Adrenal gland (tissue), 5 donors: ENCODE measurements at regions not wholly inside any gene's neighbourhood (a gene's known extent, or its start where the extent isn't known, plus 50 kb on each side); places are given as distances from the start of the nearest gene placed in this dataset.
"Not testable (repeated sequence)": the region's sequence is repeated elsewhere in the genome, so short reads cannot be mapped to it uniquely, and the experiment has no call there.

ENCODE experiments used
- POLR2A ChIP-seq, 2 donors: fragments of 450-650 bp; IDR thresholded peaks; one replicate each; pipeline ENCODE4 v1.6.1; 2017; ENCODE audit warnings: antibody characterized with exemption in 2 of 2, mild to moderate bottlenecking in 2 of 2, moderate library complexity in 1 of 2
- TF ChIP-seq, protein P1 (sequence below), 6 experiments: fragments of 450-650 bp in 4 of 6; fragments of 200-600 bp in 2 of 6; sonication (generic) in 1 of 6; IDR thresholded peaks; 1 replicate in 5 of 6; 2 replicates in 1 of 6; pipeline versions ENCODE4 v1.5.1 to v1.8.0; 2016 to 2021; ENCODE audit warnings: antibody characterized with exemption in 6 of 6, mild to moderate bottlenecking in 2 of 6, moderate library complexity in 1 of 6
- donor health status: DM: no; HTN: no; CAD: no.

DNA sequence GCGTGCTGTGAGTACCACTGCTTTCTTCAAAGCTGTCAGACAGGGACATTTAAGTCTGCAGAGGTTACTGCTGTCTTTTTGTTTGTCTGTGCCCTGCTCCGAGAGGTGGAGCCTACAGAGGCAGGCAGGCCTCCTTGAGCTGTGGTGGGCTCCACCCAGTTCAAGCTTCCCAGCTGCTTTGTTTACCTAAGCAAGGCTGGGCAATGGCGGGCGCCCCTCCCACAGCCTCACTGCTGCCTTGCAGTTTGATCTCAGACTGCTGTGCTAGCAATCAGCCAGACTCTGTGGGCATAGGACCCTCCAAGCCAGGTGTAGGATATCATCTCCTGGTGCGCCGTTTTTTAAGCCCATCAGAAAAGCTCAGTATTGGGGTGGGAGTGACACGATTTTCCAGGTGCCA is 374.5 kb downstream of the TFAP2B start:
- TF ChIP-seq POLR2A (IDR thresholded peaks at IDR 0.05), result not testable (repeated sequence)
- TF ChIP-seq, protein P1, sequence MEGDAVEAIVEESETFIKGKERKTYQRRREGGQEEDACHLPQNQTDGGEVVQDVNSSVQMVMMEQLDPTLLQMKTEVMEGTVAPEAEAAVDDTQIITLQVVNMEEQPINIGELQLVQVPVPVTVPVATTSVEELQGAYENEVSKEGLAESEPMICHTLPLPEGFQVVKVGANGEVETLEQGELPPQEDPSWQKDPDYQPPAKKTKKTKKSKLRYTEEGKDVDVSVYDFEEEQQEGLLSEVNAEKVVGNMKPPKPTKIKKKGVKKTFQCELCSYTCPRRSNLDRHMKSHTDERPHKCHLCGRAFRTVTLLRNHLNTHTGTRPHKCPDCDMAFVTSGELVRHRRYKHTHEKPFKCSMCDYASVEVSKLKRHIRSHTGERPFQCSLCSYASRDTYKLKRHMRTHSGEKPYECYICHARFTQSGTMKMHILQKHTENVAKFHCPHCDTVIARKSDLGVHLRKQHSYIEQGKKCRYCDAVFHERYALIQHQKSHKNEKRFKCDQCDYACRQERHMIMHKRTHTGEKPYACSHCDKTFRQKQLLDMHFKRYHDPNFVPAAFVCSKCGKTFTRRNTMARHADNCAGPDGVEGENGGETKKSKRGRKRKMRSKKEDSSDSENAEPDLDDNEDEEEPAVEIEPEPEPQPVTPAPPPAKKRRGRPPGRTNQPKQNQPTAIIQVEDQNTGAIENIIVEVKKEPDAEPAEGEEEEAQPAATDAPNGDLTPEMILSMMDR (IDR thresholded peaks at IDR 0.05), result not testable (repeated sequence)
